H1 (cell line): ENCODE measurements at regions not wholly inside any gene's neighbourhood (a gene's known extent, or its start where the extent isn't known, plus 50 kb on each side); places are given as distances from the start of the nearest gene placed in this dataset.

Experiments
- CTCF ChIA-PET: fragments of 300-600 bp; sonication (Branson Sonifier 250); formaldehyde crosslinking; loops from one replicate; lab custom pipeline; 2021; ENCODE audit not compliant: partially characterized antibody; lab: Charles Lee
- POLR2A ChIA-PET: fragments of 300-600 bp; sonication (Branson Sonifier 250); formaldehyde crosslinking; loops from one replicate; lab custom pipeline; 2021; ENCODE audit warnings: inconsistent platforms; ENCODE audit not compliant: partially characterized antibody; lab: Charles Lee
- DNase-seq, 2 experiments: peaks; one replicate each; pipeline versions ENCODE4 v3.0.0 to v3.0.0-alpha.2; 2010 to 2022; ENCODE audit warnings: low spot score in 2 of 2, low read depth in 1 of 2, mixed read lengths in 1 of 2
- FAIRE-seq: peaks from 2 replicates; lab custom pipeline; 2011; peaks lifted over from hg19 to GRCh38; lab: Jason Lieb, UNC
- H2AFZ ChIP-seq: 2 replicates; pipeline ENCODE4 v1.8.1; 2012; ENCODE audit warnings: low read length, inconsistent platforms
- H2AK5ac ChIP-seq: 2 replicates; pipeline ENCODE4 v1.6.1; 2013; ENCODE audit warnings: low read depth, low read length
- H2BK120ac ChIP-seq: replicated peaks from 2 replicates; pipeline ENCODE3; 2013; ENCODE audit warnings: low read depth, low read length, inconsistent platforms
- H2BK12ac ChIP-seq: 2 replicates; pipeline ENCODE4 v1.6.1; 2013; ENCODE audit warnings: low read depth, low read length
- H2BK15ac ChIP-seq: 2 replicates; pipeline ENCODE4 v1.6.1; 2013; ENCODE audit warnings: low read length
- H2BK20ac ChIP-seq: 2 replicates; pipeline ENCODE4 v1.6.1; 2013; ENCODE audit warnings: low read length
- H2BK5ac ChIP-seq: 2 replicates; pipeline ENCODE4 v1.6.1; 2013; ENCODE audit warnings: low read depth, low read length
- H3K14ac ChIP-seq: 2 replicates; pipeline ENCODE4 v1.6.1; 2013; ENCODE audit warnings: inconsistent platforms; ENCODE audit not compliant: insufficient read length
- H3K18ac ChIP-seq: 2 replicates; pipeline ENCODE4 v1.6.1; 2013; ENCODE audit warnings: low read length; ENCODE audit errors: extremely low read depth
- H3K23ac ChIP-seq: 2 replicates; pipeline ENCODE4 v1.6.1; 2013; ENCODE audit warnings: inconsistent platforms; ENCODE audit not compliant: insufficient read length
- H3K23me2 ChIP-seq: 2 replicates; pipeline ENCODE4 v1.6.1; 2013; ENCODE audit warnings: low read depth, low read length
- H3K27ac ChIP-seq: 2 replicates; pipeline ENCODE4 v1.6.1; 2011; ENCODE audit warnings: low read depth, low read length, inconsistent platforms
- H3K27me3 ChIP-seq, 4 experiments: replicated peaks in 1 of 4; 1 replicate in 1 of 4; 2 replicates in 3 of 4; pipeline versions ENCODE4 v1.6.1 to v1.8.1; 2011 to 2013; ENCODE audit warnings: low read length in 3 of 4, mild to moderate bottlenecking in 3 of 4, inconsistent platforms in 2 of 4, mixed read lengths in 2 of 4, moderate library complexity in 1 of 4; ENCODE audit not compliant: control insufficient read depth in 3 of 4, insufficient read depth in 3 of 4; ENCODE audit errors: extremely low read depth in 1 of 4
- H3K36me3 ChIP-seq, 4 experiments: 2 replicates each; pipeline versions ENCODE4 v1.6.1 to v1.8.1; 2011 to 2013; ENCODE audit warnings: mild to moderate bottlenecking in 4 of 4, low read length in 3 of 4, moderate library complexity in 2 of 4, control low read depth in 1 of 4, inconsistent platforms in 1 of 4; ENCODE audit not compliant: insufficient read depth in 4 of 4, control insufficient read depth in 2 of 4
- H3K4ac ChIP-seq: replicated peaks from 2 replicates; pipeline ENCODE3; 2013; ENCODE audit warnings: low read length, low read depth, mixed read lengths, inconsistent platforms; ENCODE audit not compliant: insufficient read length
- H3K4me1 ChIP-seq, 4 experiments: replicated peaks in 1 of 4; 1 replicate in 1 of 4; 2 replicates in 3 of 4; pipeline versions ENCODE4 v1.6.1 to v1.8.1; 2011 to 2013; ENCODE audit warnings: low read length in 3 of 4, inconsistent platforms in 2 of 4, mixed read lengths in 1 of 4; ENCODE audit not compliant: insufficient read depth in 4 of 4, control insufficient read depth in 3 of 4
- H3K4me2 ChIP-seq, 2 experiments: 2 replicates each; pipeline versions ENCODE4 v1.6.1 to v1.8.1; 2011 to 2013; ENCODE audit warnings: low read depth in 2 of 2, low read length in 2 of 2, control low read depth in 1 of 2, inconsistent platforms in 1 of 2, mild to moderate bottlenecking in 1 of 2; ENCODE audit not compliant: insufficient read depth in 1 of 2
- H3K4me3 ChIP-seq, 4 experiments: fragments of 200-600, 300-600 bp in 1 of 4; sonication (generic), shearing (Covaris generic), sonication (Bioruptor Twin) in 1 of 4; 2 replicates each; pipeline versions ENCODE4 v1.5.1 to v1.8.1; 2011 to 2016; ENCODE audit warnings: low read length in 4 of 4, low read depth in 3 of 4, control low read depth in 2 of 4, inconsistent platforms in 2 of 4, mild to moderate bottlenecking in 2 of 4, mixed read lengths in 1 of 4, moderate library complexity in 1 of 4; ENCODE audit not compliant: insufficient read depth in 2 of 4; ENCODE audit errors: extremely low read depth in 1 of 4
- H3K56ac ChIP-seq: replicated peaks from 2 replicates; pipeline ENCODE3; 2013; ENCODE audit warnings: low read depth, mild to moderate bottlenecking, mixed read lengths, low read length, inconsistent platforms; ENCODE audit not compliant: insufficient read length
- H3K79me1 ChIP-seq: 2 replicates; pipeline ENCODE4 v1.6.1; 2013; ENCODE audit warnings: low read depth, low read length, control low read depth
- H3K79me2 ChIP-seq, 2 experiments: 2 replicates each; pipeline versions ENCODE4 v1.6.1 to v1.8.1; 2012 to 2013; ENCODE audit warnings: low read length in 2 of 2, mild to moderate bottlenecking in 2 of 2, inconsistent platforms in 1 of 2; ENCODE audit not compliant: insufficient read depth in 2 of 2, control insufficient read depth in 1 of 2
- H3K9ac ChIP-seq, 4 experiments: replicated peaks in 1 of 4; 1 replicate in 1 of 4; 2 replicates in 3 of 4; pipeline versions ENCODE4 v1.6.1 to v1.8.1; 2011 to 2013; ENCODE audit warnings: low read depth in 3 of 4, low read length in 3 of 4, control low read depth in 2 of 4, mild to moderate bottlenecking in 2 of 4, moderate library complexity in 2 of 4, inconsistent platforms in 1 of 4; ENCODE audit errors: extremely low read depth in 1 of 4
- H3K9me3 ChIP-seq, 2 experiments: 2 replicates each; pipeline versions ENCODE4 v1.6.1 to v1.8.1; 2012 to 2013; ENCODE audit warnings: mild to moderate bottlenecking in 2 of 2, moderate library complexity in 2 of 2, control low read depth in 1 of 2, inconsistent platforms in 1 of 2, low read depth in 1 of 2, low read length in 1 of 2, mixed read lengths in 1 of 2; ENCODE audit not compliant: insufficient read depth in 2 of 2
- H4K20me1 ChIP-seq, 2 experiments: replicated peaks in 1 of 2; 2 replicates each; pipeline versions ENCODE3 to v1.8.1; 2011 to 2013; ENCODE audit warnings: inconsistent platforms in 2 of 2, low read length in 2 of 2, mild to moderate bottlenecking in 1 of 2; ENCODE audit not compliant: insufficient read depth in 2 of 2, control insufficient read depth in 1 of 2
- H4K5ac ChIP-seq: 2 replicates; pipeline ENCODE4 v1.6.1; 2013; ENCODE audit warnings: low read length, low read depth, mixed read lengths, inconsistent platforms; ENCODE audit not compliant: insufficient read length
- H4K8ac ChIP-seq: 2 replicates; pipeline ENCODE4 v1.8.0; 2013; ENCODE audit warnings: mild to moderate bottlenecking, moderate library complexity, low read length, inconsistent platforms; ENCODE audit not compliant: insufficient read depth; ENCODE audit errors: extremely low read depth
- H4K91ac ChIP-seq: replicated peaks from 2 replicates; pipeline ENCODE3; 2013; ENCODE audit warnings: low read length, mixed read lengths, inconsistent platforms; ENCODE audit not compliant: insufficient read length
- BCL11A ChIP-seq, 2 experiments: IDR thresholded peaks; one replicate each; pipeline ENCODE4 v1.6.1; 2011; ENCODE audit warnings: low read depth in 2 of 2, low read length in 2 of 2, mild to moderate bottlenecking in 2 of 2
- CREB1 ChIP-seq: IDR thresholded peaks from 2 replicates; pipeline ENCODE4 v1.6.1; 2012; ENCODE audit warnings: inconsistent platforms
- EZH2 ChIP-seq: fragments of 200-600 bp; sonication (generic); IDR thresholded peaks from 2 replicates; pipeline ENCODE4 v1.7.1; 2012; ENCODE audit warnings: low read depth, mild to moderate bottlenecking, moderate library complexity, low read length, inconsistent platforms; ENCODE audit not compliant: severe bottlenecking
- HDAC2 ChIP-seq, 2 experiments: fragments of 300-600 bp in 1 of 2; sonication (generic) in 1 of 2; IDR thresholded peaks; 2 replicates each; pipeline ENCODE4 v1.6.1; 2011 to 2012; ENCODE audit warnings: low read depth in 2 of 2, low read length in 2 of 2, mild to moderate bottlenecking in 2 of 2, moderate library complexity in 2 of 2, borderline replicate concordance in 1 of 2, inconsistent platforms in 1 of 2
- RAD21 ChIP-seq, 2 experiments: IDR thresholded peaks in 1 of 2; conservative IDR thresholded peaks in 1 of 2; 2 replicates each; pipeline ENCODE4 v1.6.1; 2011; ENCODE audit warnings: low read depth in 2 of 2, low read length in 2 of 2, improper control_type of control experiment in 1 of 2, inconsistent platforms in 1 of 2, mild to moderate bottlenecking in 1 of 2, moderate library complexity in 1 of 2
- RBBP5 ChIP-seq: IDR thresholded peaks from 2 replicates; pipeline ENCODE4 v1.7.1; 2012; ENCODE audit warnings: low read depth, mild to moderate bottlenecking, inconsistent platforms, low read length, moderate library complexity, borderline replicate concordance
- WGBS, 2 experiments: shearing (Covaris generic) in 1 of 2; methylation state at CpG; one replicate each; pipeline versions ENCODE4 v1.1.6 to v1.1.7; 2013 to 2015; ENCODE audit warnings: low lambda C conversion rate in 2 of 2, mixed read lengths in 2 of 2, inconsistent platforms in 1 of 2, low coverage in 1 of 2, missing lambda C conversion rate in 1 of 2; ENCODE audit not compliant: insufficient replicate concordance in 2 of 2, insufficient coverage in 1 of 2, insufficient read length in 1 of 2; ENCODE audit errors: extremely low coverage in 1 of 2, missing lambda C conversion rate in 1 of 2; 5-methylcytosine and 5-hydroxymethylcytosine counted together
- TF ChIP-seq, protein P1 (sequence below): IDR thresholded peaks from 2 replicates; pipeline ENCODE4 v1.6.1; 2012; ENCODE audit warnings: low read length, inconsistent platforms
- TF ChIP-seq, protein P2 (sequence below), 3 experiments: IDR thresholded peaks; 1 replicate in 2 of 3; 2 replicates in 1 of 3; pipeline versions ENCODE4 v1.5.1 to v1.6.1; 2011; ENCODE audit warnings: low read length in 3 of 3, mild to moderate bottlenecking in 3 of 3, inconsistent platforms in 2 of 3, low read depth in 1 of 3, moderate library complexity in 1 of 3; ENCODE audit not compliant: insufficient read depth in 1 of 3; ENCODE audit errors: control extremely low read depth in 1 of 3

DNA sequence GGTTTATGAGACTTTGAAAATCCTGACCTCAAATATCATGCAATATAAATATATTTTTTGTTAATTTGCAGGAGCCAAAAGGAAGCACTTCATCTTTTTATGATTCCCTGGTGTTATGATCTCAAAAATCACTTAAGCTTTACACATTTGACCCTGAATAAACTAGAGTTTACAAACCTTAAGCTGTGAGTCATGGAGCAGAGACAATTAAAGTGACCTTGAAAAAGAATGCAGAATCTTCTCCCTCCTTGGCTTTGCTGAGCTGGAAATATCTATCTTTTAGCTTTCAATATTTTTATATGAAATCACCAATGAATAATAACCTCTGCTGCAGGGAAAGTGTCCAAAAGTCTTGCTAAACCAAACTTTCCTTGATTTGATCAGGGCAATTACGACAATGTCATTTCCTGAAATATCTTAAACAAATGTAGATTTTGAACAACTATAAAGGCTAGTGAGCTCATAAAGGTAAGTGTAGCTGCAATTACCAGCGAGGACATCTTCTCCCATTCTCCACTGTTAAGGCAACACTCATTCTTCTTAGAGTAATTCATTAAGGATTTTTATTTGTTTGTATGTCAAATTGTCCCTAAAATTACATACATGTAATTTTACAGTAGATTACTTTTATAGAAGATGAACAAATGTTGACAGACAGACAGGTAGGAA lies 747.0 kb upstream of the LUZP2 start:
- CTCF ChIA-PET, result interaction anchor here (0.7 kb wide), 1 partner anchor 17 kb away, joined by 3 read pairs; no protein-coding TSS in a partner anchor
- H3K4me2 ChIP-seq, result no peak overlapping the region
- TF ChIP-seq RAD21 (IDR thresholded peaks at IDR 0.05 in 1 of 2, conservative IDR thresholded peaks at IDR 0.05 in 1 of 2; ENCODE audit: low read depth in 2 of 2, low read length in 2 of 2), result no peak
- TF ChIP-seq, protein P1, sequence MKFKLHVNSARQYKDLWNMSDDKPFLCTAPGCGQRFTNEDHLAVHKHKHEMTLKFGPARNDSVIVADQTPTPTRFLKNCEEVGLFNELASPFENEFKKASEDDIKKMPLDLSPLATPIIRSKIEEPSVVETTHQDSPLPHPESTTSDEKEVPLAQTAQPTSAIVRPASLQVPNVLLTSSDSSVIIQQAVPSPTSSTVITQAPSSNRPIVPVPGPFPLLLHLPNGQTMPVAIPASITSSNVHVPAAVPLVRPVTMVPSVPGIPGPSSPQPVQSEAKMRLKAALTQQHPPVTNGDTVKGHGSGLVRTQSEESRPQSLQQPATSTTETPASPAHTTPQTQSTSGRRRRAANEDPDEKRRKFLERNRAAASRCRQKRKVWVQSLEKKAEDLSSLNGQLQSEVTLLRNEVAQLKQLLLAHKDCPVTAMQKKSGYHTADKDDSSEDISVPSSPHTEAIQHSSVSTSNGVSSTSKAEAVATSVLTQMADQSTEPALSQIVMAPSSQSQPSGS, result no peak
- TF ChIP-seq BCL11A (IDR thresholded peaks at IDR 0.05; ENCODE audit: low read depth in 2 of 2, low read length in 2 of 2), result no peak
- TF ChIP-seq HDAC2 (IDR thresholded peaks at IDR 0.05; ENCODE audit: borderline replicate concordance in 1 of 2, low read depth in 2 of 2, low read length in 2 of 2), result no peak
- TF ChIP-seq, protein P2, sequence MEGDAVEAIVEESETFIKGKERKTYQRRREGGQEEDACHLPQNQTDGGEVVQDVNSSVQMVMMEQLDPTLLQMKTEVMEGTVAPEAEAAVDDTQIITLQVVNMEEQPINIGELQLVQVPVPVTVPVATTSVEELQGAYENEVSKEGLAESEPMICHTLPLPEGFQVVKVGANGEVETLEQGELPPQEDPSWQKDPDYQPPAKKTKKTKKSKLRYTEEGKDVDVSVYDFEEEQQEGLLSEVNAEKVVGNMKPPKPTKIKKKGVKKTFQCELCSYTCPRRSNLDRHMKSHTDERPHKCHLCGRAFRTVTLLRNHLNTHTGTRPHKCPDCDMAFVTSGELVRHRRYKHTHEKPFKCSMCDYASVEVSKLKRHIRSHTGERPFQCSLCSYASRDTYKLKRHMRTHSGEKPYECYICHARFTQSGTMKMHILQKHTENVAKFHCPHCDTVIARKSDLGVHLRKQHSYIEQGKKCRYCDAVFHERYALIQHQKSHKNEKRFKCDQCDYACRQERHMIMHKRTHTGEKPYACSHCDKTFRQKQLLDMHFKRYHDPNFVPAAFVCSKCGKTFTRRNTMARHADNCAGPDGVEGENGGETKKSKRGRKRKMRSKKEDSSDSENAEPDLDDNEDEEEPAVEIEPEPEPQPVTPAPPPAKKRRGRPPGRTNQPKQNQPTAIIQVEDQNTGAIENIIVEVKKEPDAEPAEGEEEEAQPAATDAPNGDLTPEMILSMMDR (IDR thresholded peaks at IDR 0.05; ENCODE audit: control extremely low read depth in 1 of 3, insufficient read depth in 1 of 3, low read depth in 1 of 3, low read length in 3 of 3), result no peak
- no peak for TF ChIP-seq CREB1
- no peak for TF ChIP-seq RBBP5
- no peak for TF ChIP-seq EZH2

More for the DNA sequence above, 747.0 kb upstream of the LUZP2 start:
- Histone ChIP-seq H2BK120ac (no peak overlapping the region), H3K4ac (no peak overlapping the region), H3K36me3 (no peaks in the 10 kb centered on the region), H2AFZ (no peak overlapping the region), H3K27me3 (no peaks in the 10 kb centered on the region), H2BK5ac (no peak overlapping the region), H3K4me3 (no peak overlapping the region), H3K56ac (no peak overlapping the region), H3K9ac (no peak overlapping the region), H3K23me2 (no peaks in the 10 kb centered on the region), H3K23ac (no peak overlapping the region), H3K4me1 (no peaks in the 10 kb centered on the region), H3K9me3 (no peaks in the 10 kb centered on the region), H3K27ac (no peak overlapping the region), H2BK12ac (no peak overlapping the region), H3K18ac (no peak overlapping the region), H2BK20ac (no peak overlapping the region), H2AK5ac (no peak overlapping the region), H3K79me1 (no peaks in the 10 kb centered on the region), H4K8ac (no peak overlapping the region), H4K20me1 (no peaks in the 10 kb centered on the region), H4K91ac (no peak overlapping the region), H3K14ac (no peak overlapping the region), H3K79me2 (no peaks in the 10 kb centered on the region), H4K5ac (no peak overlapping the region), H2BK15ac (no peak overlapping the region)
- DNase-seq (no peak), FAIRE-seq (no peak)
- WGBS, 2 experiments, result 85% methylated on average over 2 of the region's 2 CpGs; no CpG with 5 or more reads in 1 of the 2 experiments
- POLR2A ChIA-PET, result no interaction called here
